ENCODE measurements at regions not wholly inside any gene's neighbourhood (a gene's known extent, or its start where the extent isn't known, plus 50 kb on each side); places are given as distances from the start of the nearest gene placed in this dataset.

DNA sequence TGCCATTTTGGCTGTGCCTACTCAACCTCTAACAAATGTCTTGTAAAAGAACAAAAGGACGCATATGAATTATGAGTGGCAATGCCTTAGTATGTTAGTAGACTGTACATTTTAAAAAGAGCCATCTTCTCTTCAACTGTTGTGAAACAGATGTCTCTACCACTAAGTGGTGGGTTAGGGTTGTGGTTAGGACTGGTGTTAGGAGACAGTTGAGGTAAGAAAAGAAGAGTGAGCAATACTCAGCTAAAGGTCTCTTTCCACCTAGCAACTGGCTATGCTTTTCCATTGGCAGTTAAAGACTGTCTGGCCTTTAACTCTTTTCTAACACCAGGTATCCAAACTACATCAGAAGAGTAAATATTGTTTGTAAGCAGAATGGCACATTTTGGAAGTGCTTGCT, 221.7 kb upstream of the TBC1D5 start:
- TF ChIP-seq, protein P1, sequence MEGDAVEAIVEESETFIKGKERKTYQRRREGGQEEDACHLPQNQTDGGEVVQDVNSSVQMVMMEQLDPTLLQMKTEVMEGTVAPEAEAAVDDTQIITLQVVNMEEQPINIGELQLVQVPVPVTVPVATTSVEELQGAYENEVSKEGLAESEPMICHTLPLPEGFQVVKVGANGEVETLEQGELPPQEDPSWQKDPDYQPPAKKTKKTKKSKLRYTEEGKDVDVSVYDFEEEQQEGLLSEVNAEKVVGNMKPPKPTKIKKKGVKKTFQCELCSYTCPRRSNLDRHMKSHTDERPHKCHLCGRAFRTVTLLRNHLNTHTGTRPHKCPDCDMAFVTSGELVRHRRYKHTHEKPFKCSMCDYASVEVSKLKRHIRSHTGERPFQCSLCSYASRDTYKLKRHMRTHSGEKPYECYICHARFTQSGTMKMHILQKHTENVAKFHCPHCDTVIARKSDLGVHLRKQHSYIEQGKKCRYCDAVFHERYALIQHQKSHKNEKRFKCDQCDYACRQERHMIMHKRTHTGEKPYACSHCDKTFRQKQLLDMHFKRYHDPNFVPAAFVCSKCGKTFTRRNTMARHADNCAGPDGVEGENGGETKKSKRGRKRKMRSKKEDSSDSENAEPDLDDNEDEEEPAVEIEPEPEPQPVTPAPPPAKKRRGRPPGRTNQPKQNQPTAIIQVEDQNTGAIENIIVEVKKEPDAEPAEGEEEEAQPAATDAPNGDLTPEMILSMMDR (IDR thresholded peaks at IDR 0.05): no peak
- no peak for TF ChIP-seq EP300 (IDR thresholded peaks at IDR 0.05)
- no peak for TF ChIP-seq POLR2A (IDR thresholded peaks at IDR 0.05)
- no peak for TF ChIP-seq POLR2AphosphoS5 (IDR thresholded peaks at IDR 0.05)
